WTC11 (cell line): ENCODE measurements at regions not wholly inside any gene's neighbourhood (a gene's known extent, or its start where the extent isn't known, plus 50 kb on each side); places are given as distances from the start of the nearest gene placed in this dataset.

Experiments
- ATAC-seq: fragments of 200-7000 bp; cut with Tn5 transposase; 2 replicates; pipeline ENCODE4 v1.10.0; 2021; ENCODE audit warnings: mild to moderate bottlenecking, moderate library complexity
- CTCF ChIA-PET: fragments of 300-600 bp; sonication (Branson Sonifier 250); formaldehyde crosslinking; loops from one replicate; lab custom pipeline; 2021; ENCODE audit warnings: antibody characterized with exemption; lab: Charles Lee
- POLR2A ChIA-PET: fragments of 350-600 bp; sonication (Branson Sonifier 250); formaldehyde crosslinking; loops from one replicate; lab custom pipeline; 2021; ENCODE audit warnings: antibody characterized with exemption; lab: Charles Lee
- DNase-seq: peaks from one replicate; pipeline ENCODE4 v3.0.0; 2021; ENCODE audit warnings: low spot score
- H3K27ac Mint-ChIP-seq: 2 replicates; pipeline ENCODE4 v1.8.0; 2021; ENCODE audit warnings: mixed read lengths
- H3K27me3 Mint-ChIP-seq: 2 replicates; pipeline ENCODE4 v1.8.0; 2021; ENCODE audit warnings: low read depth, mild to moderate bottlenecking, moderate library complexity, mixed read lengths
- H3K36me3 Mint-ChIP-seq: 2 replicates; pipeline ENCODE4 v1.8.0; 2021; ENCODE audit warnings: mixed read lengths
- H3K4me1 Mint-ChIP-seq: 2 replicates; pipeline ENCODE4 v1.8.0; 2022; ENCODE audit warnings: mixed read lengths
- H3K4me3 Mint-ChIP-seq: 2 replicates; pipeline ENCODE4 v1.8.0; 2021; ENCODE audit warnings: mild to moderate bottlenecking, moderate library complexity, mixed read lengths
- H3K9me3 Mint-ChIP-seq: 2 replicates; pipeline ENCODE4 v1.8.0; 2021; ENCODE audit warnings: mixed read lengths
- CBFB ChIP-seq: sonication (generic); formaldehyde crosslinking; IDR thresholded peaks from 2 replicates; pipeline ENCODE4 v1.8.1; 2022; ENCODE audit warnings: mild to moderate bottlenecking, low read depth, missing genetic modification reagents
- ETV6 ChIP-seq: sonication (generic); formaldehyde crosslinking; IDR thresholded peaks from 2 replicates; pipeline ENCODE4 v1.8.1; 2022; ENCODE audit warnings: mild to moderate bottlenecking, missing genetic modification reagents
- FOXJ3 ChIP-seq: sonication (generic); formaldehyde crosslinking; IDR thresholded peaks from 2 replicates; pipeline ENCODE4 v1.9.0; 2021; ENCODE audit warnings: missing genetic modification reagents, mild to moderate bottlenecking, borderline replicate concordance
- IRF2 ChIP-seq: sonication (generic); formaldehyde crosslinking; IDR thresholded peaks from 2 replicates; pipeline ENCODE4 v1.8.0; 2022; ENCODE audit warnings: low read depth, missing genetic modification reagents, borderline replicate concordance
- JUN ChIP-seq: sonication (generic); formaldehyde crosslinking; IDR thresholded peaks from 2 replicates; pipeline ENCODE4 v1.8.0; 2023; ENCODE audit warnings: mild to moderate bottlenecking, missing genetic modification reagents
- KAT7 ChIP-seq: sonication (generic); formaldehyde crosslinking; IDR thresholded peaks from 2 replicates; pipeline ENCODE4 v1.8.1; 2023; ENCODE audit warnings: missing genetic modification reagents, mild to moderate bottlenecking, borderline replicate concordance
- MYBL2 ChIP-seq: sonication (generic); formaldehyde crosslinking; IDR thresholded peaks from 2 replicates; pipeline ENCODE4 v1.8.1; 2023; ENCODE audit warnings: mild to moderate bottlenecking, moderate library complexity, missing genetic modification reagents
- NR1H2 ChIP-seq: sonication (generic); formaldehyde crosslinking; IDR thresholded peaks from 2 replicates; pipeline ENCODE4 v1.9.0; 2021; ENCODE audit warnings: mild to moderate bottlenecking, moderate library complexity, missing genetic modification reagents
- RELA ChIP-seq: sonication (generic); formaldehyde crosslinking; IDR thresholded peaks from 2 replicates; pipeline ENCODE4 v1.8.1; 2022; ENCODE audit warnings: missing genetic modification reagents, mild to moderate bottlenecking, borderline replicate concordance
- TEAD1 ChIP-seq: sonication (generic); formaldehyde crosslinking; IDR thresholded peaks from 2 replicates; pipeline ENCODE4 v1.8.0; 2022; ENCODE audit warnings: mild to moderate bottlenecking, missing genetic modification reagents
- TEAD4 ChIP-seq: sonication (generic); formaldehyde crosslinking; IDR thresholded peaks from 2 replicates; pipeline ENCODE4 v1.8.0; 2022; ENCODE audit warnings: mild to moderate bottlenecking, missing genetic modification reagents
- ZBTB21 ChIP-seq: sonication (generic); formaldehyde crosslinking; IDR thresholded peaks from 2 replicates; pipeline ENCODE4 v1.8.1; 2023; ENCODE audit warnings: mild to moderate bottlenecking, missing genetic modification reagents, borderline replicate concordance
- ZNF232 ChIP-seq: sonication (generic); formaldehyde crosslinking; IDR thresholded peaks from 2 replicates; pipeline ENCODE4 v1.8.0; 2022; ENCODE audit warnings: mild to moderate bottlenecking, missing genetic modification reagents
- ZNF263 ChIP-seq: sonication (generic); formaldehyde crosslinking; IDR thresholded peaks from 2 replicates; pipeline ENCODE4 v1.8.1; 2022; ENCODE audit warnings: low read depth, mild to moderate bottlenecking, moderate library complexity, missing genetic modification reagents
- ZNF416 ChIP-seq: fragments of 250-450 bp; sonication (Bioruptor Pico); IDR thresholded peaks from 2 replicates; pipeline ENCODE4 v1.9.0; 2021; ENCODE audit warnings: mild to moderate bottlenecking, inconsistent platforms
- TF ChIP-seq, protein P1 (sequence below): sonication (generic); formaldehyde crosslinking; IDR thresholded peaks from 2 replicates; pipeline ENCODE4 v1.8.0; 2022; ENCODE audit warnings: missing genetic modification reagents
- TF ChIP-seq, protein P2 (sequence below): fragments of 250-450 bp; sonication (Bioruptor Pico); IDR thresholded peaks from 2 replicates; pipeline ENCODE4 v1.8.0; 2021; ENCODE audit warnings: mild to moderate bottlenecking
- TF ChIP-seq, protein P3 (sequence below): sonication (generic); formaldehyde crosslinking; IDR thresholded peaks from 2 replicates; pipeline ENCODE4 v1.8.0; 2022; ENCODE audit warnings: mild to moderate bottlenecking, missing genetic modification reagents
- TF ChIP-seq, protein P4 (sequence below): sonication (generic); formaldehyde crosslinking; IDR thresholded peaks from 2 replicates; pipeline ENCODE4 v1.8.0; 2023; ENCODE audit warnings: missing genetic modification reagents, mild to moderate bottlenecking, borderline replicate concordance
- TF ChIP-seq, protein P5 (sequence below): sonication (generic); formaldehyde crosslinking; IDR thresholded peaks from 2 replicates; pipeline ENCODE4 v1.8.0; 2022; ENCODE audit warnings: mild to moderate bottlenecking, missing genetic modification reagents
- TF ChIP-seq, protein P6 (sequence below): fragments of 250-450 bp; sonication (Bioruptor Pico); conservative IDR thresholded peaks from 2 replicates; pipeline ENCODE4 v1.9.0; 2021; ENCODE audit warnings: mild to moderate bottlenecking

DNA sequence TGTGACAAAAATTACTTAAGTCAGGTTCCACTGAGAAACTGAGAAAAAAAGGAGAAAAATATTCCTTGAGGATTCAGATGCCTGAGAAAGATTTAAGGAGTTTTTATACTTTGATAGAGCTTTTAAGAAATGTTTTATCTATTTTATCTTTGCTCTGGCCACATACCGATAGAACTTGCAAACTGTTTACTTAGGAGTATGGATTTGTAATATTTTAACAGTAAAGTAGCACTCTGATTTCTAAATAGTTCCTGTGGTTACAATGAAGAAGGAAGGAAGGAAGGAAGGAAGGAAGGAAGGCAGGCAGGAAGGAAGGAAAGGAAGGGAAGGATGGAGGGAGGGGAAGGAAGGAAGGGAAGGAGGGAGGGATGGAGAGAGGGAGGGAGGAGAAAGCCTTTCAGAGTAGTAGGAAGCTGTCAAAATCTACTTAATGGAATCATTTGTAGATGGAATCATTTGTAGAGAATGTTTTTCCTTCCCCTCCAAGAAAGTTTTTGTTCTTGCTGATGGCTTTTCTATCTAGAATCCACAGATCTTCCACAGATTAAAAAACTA, 489.0 kb upstream of the ANKRD30A start:
- ATAC-seq (no peak), DNase-seq (no peak)
- TF ChIP-seq RELA (CRISPR knock-in tag), result no peak
- TF ChIP-seq, protein P1, sequence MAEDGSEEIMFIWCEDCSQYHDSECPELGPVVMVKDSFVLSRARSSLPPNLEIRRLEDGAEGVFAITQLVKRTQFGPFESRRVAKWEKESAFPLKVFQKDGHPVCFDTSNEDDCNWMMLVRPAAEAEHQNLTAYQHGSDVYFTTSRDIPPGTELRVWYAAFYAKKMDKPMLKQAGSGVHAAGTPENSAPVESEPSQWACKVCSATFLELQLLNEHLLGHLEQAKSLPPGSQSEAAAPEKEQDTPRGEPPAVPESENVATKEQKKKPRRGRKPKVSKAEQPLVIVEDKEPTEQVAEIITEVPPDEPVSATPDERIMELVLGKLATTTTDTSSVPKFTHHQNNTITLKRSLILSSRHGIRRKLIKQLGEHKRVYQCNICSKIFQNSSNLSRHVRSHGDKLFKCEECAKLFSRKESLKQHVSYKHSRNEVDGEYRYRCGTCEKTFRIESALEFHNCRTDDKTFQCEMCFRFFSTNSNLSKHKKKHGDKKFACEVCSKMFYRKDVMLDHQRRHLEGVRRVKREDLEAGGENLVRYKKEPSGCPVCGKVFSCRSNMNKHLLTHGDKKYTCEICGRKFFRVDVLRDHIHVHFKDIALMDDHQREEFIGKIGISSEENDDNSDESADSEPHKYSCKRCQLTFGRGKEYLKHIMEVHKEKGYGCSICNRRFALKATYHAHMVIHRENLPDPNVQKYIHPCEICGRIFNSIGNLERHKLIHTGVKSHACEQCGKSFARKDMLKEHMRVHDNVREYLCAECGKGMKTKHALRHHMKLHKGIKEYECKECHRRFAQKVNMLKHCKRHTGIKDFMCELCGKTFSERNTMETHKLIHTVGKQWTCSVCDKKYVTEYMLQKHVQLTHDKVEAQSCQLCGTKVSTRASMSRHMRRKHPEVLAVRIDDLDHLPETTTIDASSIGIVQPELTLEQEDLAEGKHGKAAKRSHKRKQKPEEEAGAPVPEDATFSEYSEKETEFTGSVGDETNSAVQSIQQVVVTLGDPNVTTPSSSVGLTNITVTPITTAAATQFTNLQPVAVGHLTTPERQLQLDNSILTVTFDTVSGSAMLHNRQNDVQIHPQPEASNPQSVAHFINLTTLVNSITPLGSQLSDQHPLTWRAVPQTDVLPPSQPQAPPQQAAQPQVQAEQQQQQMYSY (CRISPR knock-in tag), result no peak
- no peak for TF ChIP-seq FOXJ3 (CRISPR knock-in tag)
- TF ChIP-seq NR1H2 (CRISPR knock-in tag), result no peak
- TF ChIP-seq, protein P2, sequence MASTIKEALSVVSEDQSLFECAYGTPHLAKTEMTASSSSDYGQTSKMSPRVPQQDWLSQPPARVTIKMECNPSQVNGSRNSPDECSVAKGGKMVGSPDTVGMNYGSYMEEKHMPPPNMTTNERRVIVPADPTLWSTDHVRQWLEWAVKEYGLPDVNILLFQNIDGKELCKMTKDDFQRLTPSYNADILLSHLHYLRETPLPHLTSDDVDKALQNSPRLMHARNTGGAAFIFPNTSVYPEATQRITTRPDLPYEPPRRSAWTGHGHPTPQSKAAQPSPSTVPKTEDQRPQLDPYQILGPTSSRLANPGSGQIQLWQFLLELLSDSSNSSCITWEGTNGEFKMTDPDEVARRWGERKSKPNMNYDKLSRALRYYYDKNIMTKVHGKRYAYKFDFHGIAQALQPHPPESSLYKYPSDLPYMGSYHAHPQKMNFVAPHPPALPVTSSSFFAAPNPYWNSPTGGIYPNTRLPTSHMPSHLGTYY, result no peak
- TF ChIP-seq CBFB (CRISPR knock-in tag), result no peak
- TF ChIP-seq ZNF232 (CRISPR knock-in tag), result no peak
- no peak for TF ChIP-seq ZNF416 (CRISPR knock-in tag)
- TF ChIP-seq ZBTB21, result no peak
- TF ChIP-seq, protein P3, sequence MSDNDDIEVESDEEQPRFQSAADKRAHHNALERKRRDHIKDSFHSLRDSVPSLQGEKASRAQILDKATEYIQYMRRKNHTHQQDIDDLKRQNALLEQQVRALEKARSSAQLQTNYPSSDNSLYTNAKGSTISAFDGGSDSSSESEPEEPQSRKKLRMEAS, result no peak
- TF ChIP-seq ETV6 (CRISPR knock-in tag), result no peak
- no peak for TF ChIP-seq JUN
- no peak for TF ChIP-seq ZNF263 (CRISPR knock-in tag)
- TF ChIP-seq MYBL2 (CRISPR knock-in tag), result no peak
- TF ChIP-seq, all 79 proteins: peak for 0
- no peak overlapping the region for H3K27ac Mint-ChIP-seq
- H3K36me3 Mint-ChIP-seq, result peaks cover 4% of the 10 kb centered on the region
- ChIA-PET POLR2A (no interaction called here), CTCF (no interaction called here)
- H3K27me3 Mint-ChIP-seq, result no peaks in the 10 kb centered on the region
- no peaks in the 10 kb centered on the region for H3K4me1 Mint-ChIP-seq
- peaks cover 18% of the 10 kb centered on the region for H3K9me3 Mint-ChIP-seq
- no peak overlapping the region for H3K4me3 Mint-ChIP-seq

DNA sequence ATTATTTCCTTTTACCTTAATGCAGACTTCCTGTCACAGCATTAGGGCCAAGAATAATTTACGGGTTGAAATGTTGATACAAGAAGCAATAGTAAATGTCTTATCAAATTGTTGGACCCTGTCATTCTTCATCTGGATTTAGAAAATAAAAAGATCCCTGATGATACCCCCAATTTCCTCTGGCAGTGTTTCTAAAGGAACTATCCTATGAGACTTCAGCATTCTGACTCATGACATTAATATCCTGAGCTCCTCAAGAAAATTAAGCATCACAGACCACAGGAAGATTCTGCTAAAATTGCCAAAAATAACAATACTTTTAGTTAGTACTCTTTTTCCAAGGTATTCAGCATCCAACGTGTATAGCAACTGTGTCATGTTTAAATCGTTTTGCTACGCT, 490.5 kb upstream of the ANKRD30A start:
- ChIA-PET POLR2A (no interaction called here), CTCF (no interaction called here)
- Mint-ChIP-seq H3K4me1 (no peaks in the 10 kb centered on the region), H3K4me3 (no peak overlapping the region), H3K36me3 (peaks cover 4% of the 10 kb centered on the region), H3K27me3 (no peaks in the 10 kb centered on the region), H3K9me3 (peaks cover 23% of the 10 kb centered on the region), H3K27ac (no peak overlapping the region)
- TF ChIP-seq TEAD4 (CRISPR knock-in tag) (no peak), KAT7 (no peak), TEAD1 (CRISPR knock-in tag) (no peak), IRF2 (CRISPR knock-in tag) (no peak)
- TF ChIP-seq, protein P4, sequence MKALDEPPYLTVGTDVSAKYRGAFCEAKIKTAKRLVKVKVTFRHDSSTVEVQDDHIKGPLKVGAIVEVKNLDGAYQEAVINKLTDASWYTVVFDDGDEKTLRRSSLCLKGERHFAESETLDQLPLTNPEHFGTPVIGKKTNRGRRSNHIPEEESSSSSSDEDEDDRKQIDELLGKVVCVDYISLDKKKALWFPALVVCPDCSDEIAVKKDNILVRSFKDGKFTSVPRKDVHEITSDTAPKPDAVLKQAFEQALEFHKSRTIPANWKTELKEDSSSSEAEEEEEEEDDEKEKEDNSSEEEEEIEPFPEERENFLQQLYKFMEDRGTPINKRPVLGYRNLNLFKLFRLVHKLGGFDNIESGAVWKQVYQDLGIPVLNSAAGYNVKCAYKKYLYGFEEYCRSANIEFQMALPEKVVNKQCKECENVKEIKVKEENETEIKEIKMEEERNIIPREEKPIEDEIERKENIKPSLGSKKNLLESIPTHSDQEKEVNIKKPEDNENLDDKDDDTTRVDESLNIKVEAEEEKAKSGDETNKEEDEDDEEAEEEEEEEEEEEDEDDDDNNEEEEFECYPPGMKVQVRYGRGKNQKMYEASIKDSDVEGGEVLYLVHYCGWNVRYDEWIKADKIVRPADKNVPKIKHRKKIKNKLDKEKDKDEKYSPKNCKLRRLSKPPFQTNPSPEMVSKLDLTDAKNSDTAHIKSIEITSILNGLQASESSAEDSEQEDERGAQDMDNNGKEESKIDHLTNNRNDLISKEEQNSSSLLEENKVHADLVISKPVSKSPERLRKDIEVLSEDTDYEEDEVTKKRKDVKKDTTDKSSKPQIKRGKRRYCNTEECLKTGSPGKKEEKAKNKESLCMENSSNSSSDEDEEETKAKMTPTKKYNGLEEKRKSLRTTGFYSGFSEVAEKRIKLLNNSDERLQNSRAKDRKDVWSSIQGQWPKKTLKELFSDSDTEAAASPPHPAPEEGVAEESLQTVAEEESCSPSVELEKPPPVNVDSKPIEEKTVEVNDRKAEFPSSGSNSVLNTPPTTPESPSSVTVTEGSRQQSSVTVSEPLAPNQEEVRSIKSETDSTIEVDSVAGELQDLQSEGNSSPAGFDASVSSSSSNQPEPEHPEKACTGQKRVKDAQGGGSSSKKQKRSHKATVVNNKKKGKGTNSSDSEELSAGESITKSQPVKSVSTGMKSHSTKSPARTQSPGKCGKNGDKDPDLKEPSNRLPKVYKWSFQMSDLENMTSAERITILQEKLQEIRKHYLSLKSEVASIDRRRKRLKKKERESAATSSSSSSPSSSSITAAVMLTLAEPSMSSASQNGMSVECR (CRISPR knock-in tag), result no peak
- TF ChIP-seq, protein P5, sequence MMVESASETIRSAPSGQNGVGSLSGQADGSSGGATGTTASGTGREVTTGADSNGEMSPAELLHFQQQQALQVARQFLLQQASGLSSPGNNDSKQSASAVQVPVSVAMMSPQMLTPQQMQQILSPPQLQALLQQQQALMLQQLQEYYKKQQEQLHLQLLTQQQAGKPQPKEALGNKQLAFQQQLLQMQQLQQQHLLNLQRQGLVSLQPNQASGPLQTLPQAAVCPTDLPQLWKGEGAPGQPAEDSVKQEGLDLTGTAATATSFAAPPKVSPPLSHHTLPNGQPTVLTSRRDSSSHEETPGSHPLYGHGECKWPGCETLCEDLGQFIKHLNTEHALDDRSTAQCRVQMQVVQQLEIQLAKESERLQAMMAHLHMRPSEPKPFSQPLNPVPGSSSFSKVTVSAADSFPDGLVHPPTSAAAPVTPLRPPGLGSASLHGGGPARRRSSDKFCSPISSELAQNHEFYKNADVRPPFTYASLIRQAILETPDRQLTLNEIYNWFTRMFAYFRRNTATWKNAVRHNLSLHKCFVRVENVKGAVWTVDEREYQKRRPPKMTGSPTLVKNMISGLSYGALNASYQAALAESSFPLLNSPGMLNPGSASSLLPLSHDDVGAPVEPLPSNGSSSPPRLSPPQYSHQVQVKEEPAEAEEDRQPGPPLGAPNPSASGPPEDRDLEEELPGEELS (CRISPR knock-in tag), result no peak
- TF ChIP-seq, protein P6, sequence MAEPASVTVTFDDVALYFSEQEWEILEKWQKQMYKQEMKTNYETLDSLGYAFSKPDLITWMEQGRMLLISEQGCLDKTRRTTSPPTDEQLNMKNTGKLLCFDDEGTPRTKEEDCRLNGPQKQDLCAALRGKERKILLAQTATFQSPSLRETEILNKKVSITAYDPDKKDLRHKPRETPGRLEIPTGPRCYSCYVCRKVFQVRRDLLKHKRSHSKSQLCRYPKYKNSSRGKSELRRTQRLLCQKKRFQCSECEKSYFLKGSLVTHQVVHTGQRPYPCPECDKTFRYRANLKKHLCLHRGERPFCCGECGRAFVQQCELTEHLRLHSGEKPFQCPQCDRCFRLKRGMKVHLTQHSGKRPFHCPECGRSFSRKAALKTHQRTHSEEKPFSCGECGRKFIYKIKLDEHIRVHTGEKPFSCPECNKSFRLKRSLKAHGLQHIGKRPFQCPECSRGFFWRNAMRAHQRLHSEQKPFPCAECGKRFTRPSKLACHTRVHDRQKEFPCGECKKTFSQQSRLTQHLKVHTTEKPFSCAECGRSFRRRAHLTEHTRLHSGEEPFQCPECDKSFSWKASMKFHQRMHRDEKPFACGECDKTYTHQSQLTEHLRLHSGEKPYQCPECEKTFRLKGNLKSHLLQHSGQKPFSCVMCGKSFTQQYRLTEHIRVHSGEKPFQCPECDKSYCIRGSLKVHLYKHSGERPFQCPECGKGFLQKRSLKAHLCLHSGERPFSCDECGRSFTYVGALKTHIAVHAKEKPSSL, result no peak
- DNase-seq (no peak), ATAC-seq (no peak)
